SW480 (cell line): ENCODE measurements at regions not wholly inside any gene's neighbourhood (a gene's known extent, or its start where the extent isn't known, plus 50 kb on each side); places are given as distances from the start of the nearest gene placed in this dataset.
A peak's percentile ranks its signal among the peaks of the same experiment; 100 is the strongest.

Source experiments
- DNase-seq: peaks from one replicate; pipeline ENCODE4 v3.0.0-alpha.2; 2016; ENCODE audit warnings: low spot score

DNA sequence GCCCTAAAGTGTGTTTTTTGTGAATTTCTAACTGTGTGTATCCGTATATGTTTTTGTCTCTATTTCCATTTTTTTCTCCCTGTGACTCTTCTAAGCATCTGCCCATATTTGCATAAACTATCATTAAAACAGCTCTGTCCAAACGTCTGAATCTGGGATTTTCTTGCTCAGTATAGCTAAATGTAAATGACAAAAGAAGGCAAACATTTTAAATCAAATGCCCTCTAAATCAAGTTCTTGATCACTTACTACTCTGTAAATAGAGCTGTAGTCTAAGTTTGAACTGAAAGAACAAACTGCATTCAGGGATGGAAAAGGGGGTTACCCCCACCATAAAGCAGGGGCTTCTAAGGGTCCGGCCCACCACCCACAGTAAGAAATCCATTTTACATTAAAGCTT lies 432.0 kb upstream of the FAM241A start:
- no peak for DNase-seq

DNA sequence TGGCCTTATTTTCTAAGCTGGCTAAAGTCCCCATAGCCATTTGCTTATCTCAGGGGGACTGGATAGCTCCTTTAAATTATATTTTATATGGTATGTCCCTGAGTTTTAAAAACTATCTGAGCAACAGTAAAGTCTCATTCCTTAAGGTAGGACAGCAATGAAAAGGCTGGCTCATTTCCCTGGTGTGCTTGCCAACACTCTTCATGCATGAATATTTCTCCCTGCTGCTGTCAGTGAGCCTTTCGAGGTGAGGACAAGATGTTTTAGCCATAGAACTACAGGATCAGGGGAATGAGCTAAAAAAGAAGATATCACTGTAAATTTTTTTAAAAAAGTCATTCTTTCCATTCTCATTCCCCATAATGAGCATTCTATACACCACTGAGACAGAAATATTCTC lies 427.3 kb upstream of the FAM241A start:
- DNase-seq: no peak

DNA sequence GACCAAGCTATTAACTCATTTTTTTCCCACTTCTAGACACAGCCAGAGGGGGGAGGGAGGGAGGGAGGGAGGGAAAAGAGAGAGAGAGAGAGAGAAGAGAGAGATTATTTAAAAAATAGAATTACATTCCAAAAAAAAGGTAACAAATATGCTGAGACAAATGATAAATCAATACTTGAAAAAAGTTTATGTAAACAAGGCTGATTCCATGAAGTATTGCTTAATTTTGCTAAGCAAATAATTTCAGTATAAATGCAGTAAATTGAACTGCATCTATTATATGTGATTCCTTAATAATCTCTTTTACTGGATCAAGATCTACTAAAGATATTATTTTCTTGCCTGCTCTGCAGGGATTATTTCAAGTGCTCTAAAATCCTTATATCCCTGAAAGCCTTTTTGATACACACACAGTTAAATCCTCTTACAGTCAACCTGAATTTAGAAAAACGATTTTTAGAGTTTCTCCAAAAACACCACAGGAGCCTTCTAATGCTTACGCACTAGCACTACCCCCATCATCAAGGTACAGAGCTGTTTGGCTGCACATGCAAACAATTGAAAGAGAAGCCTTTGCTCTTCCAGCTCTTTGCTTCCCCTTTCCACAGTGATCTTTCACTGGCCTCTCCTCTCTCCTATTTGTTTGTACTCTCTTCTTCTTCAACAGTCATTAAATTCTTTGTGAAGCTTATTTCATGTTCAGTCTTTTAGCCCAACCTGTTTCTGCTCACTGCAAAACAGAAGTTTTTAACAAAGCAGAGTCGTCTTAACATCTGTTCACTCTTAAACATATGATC lies 426.3 kb upstream of the FAM241A start:
- no peak for DNase-seq

DNA sequence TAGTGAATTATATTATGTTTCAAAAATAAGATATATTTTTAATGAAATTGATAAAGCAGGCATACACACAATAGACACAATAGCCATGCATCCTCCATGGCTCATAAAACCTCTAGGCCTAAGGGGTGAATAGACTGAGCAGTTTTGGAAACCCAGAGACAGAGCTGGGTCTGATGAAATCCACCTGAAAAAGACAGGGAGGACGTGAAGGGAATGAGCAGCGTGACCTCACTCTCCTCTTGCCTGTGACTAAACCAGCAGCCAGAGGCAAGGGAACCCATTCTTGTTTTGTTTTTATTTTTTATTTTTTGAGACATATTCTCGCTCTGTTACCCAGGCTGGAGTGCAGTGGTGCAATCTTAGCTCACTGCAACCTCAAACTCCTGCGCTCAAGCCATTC lies 424.4 kb upstream of the FAM241A start:
- no peak for DNase-seq

DNA sequence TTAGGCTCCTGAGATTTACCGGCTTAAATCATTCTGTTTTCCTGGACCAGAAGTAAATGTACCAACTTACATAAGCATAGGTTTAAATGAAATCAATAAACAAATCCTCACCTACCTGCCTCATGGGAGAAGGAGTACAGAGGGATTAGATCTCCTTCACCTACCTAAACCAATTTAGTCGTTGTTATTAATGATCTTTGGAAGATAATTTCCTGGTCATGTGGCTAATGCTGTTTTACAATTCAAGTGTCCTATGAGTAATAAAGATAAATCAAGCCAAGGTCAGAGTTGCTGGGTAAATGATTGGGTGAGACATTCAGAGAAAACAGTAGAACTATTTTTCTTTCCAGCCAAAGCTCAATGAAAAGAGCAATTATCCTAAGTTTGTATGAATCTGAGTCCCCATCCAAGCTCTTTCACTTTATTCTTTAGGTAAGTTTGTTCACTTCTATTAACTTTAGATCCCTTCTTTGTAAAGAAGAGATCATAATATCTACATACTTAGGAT lies 423.0 kb upstream of the FAM241A start:
- DNase-seq: no peak

DNA sequence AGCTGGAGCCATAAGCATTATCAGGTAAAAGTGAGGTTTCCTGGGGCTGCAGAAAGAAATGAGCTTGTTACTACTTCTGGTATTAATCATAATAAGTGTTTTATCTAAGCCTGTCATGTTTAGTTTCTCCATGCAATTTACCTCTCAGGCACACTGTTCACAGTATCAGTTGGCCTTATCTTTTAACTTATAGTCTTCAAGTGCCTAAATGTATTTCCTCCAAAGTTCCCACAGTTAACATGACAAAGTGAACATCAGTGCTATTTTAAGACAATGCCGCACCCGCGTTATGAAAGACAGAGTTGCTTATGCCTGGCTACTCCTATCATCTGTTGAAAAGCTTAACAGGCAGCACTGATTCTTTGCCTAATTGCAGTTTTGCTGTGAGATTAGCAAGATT lies 408.7 kb upstream of the FAM241A start:
- DNase-seq: no peak

DNA sequence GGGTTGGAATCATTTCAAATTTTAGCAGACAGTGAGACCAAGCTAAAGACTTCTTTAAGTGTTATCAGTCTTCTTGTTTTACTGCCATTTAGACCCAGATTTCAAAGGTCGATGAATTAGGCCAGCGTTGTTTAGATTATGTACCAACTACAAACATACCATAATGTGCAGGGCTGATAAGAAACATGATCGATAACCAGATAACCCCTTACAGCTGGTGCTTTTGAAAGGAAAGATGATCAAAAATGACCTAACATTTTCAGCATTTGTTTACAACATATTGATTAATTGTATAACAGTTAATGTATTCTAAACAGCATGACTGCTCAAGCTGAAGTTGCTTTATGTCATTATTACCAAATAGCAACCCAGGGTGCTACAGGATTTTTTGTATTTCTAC lies 400.4 kb upstream of the FAM241A start:
- DNase-seq: no peak

DNA sequence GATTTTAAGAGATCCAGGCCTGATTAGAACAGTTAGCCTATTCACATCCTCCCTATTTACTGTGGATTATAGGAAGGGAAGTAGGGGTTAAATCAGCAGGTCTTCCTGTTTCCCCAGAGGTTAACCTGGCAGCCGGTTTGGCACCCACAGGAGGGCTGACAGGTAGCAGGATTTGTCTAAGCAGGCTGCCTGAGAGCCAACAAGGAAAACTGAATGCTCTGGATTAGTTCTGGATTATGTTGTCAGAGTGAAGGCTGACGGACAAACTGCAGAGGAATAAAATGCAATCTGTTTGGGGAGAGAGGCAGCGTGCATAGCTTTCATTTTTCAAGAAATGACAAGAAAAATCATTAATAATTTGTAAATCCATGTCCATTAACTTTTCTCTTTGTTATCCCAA lies 397.1 kb upstream of the FAM241A start:
- DNase-seq: no peak

DNA sequence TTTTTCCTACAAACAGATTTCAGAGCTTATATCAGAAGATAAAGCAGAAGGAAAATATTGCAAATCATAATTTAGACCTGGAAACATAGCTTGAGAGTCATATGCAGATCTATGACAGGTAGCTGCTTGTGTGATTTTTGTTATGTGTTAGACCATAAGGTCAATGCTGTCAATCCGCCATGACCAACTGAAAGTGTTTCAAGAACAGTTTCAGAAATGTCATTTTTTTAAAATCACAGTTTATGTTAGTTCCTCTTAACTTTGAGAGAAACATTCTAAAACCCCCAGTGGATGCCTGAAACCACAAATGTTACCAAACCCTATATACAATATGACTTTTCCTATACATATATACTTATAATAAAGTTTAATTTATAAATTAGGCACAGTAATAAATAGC lies 391.3 kb upstream of the FAM241A start:
- DNase-seq: no peak

DNA sequence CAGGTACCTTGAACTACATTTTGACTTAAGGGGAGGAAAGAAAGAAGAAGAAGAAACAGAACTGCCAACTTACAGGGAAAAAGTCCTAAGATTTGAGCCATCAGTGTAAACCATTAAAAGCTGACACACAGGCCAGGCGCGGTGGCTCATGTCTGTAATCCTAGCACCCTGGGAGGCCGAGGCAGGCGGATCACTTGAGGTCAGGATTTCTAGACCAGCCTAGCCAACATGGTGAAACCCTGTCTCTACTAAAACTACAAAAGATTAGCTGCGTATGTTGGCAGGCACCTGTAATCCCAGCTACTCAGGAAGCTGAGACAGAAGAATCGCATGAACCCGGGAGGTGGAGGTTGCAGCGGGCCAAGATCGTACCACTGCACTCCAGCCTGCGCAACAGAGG lies 389.7 kb upstream of the FAM241A start:
- no peak for DNase-seq

DNA sequence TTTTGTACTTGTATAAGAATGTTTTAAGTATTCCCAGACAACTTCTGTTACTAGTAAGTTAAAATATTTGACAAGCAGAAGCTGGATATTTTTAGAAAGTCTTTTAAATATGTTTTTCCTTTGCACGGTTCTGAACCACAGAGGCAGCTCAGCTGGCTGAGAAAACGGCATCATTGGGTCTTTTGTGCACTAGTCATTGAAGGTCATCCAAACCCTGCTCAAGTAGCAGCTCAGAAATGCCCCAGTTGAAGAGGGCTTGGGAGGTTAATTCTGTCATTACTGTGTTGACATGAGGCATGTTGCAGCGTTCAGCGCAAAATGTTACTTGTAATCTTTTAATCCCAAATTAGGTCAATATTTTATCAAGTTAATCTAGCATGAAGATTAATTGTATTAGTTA lies 383.7 kb upstream of the FAM241A start:
- DNase-seq: no peak

DNA sequence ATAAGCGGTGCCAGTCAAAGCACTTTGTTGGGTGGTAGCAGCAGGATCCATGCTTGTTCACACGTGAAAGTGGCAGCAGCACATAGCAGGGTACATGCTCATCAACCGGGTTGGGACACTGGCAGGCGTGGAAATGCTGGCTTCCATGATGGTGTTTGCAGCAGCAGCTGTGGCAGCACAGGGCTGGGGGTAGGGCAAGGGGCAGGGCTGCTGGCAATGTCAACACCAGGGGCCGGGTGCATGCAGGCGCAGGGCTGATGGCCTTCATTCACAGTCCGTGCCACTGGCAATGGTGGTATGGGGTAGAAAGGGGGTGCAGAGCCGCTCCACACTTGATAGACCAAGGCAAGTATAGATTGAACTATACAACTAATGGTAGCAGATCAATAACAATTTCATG lies 374.7 kb upstream of the FAM241A start:
- DNase-seq: no peak

DNA sequence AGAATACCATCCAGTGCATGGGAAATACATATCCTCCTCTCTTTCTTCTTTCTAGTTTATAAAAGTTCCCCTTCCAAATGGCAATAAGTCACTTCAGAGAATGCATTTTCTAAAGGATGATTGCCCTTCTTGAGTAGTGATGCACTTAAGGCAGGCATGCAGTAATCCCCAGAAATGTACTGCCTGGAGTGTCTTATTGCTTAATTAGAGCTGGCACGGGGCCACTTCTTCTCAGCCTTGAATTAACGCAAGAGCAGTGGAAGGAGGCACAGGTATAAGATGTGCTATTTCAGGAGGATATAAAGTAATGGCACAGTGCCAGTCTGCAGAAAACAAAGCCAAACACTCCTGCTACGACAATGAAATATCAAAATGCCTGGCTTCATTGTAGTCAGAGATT lies 371.4 kb upstream of the FAM241A start:
- no peak for DNase-seq

DNA sequence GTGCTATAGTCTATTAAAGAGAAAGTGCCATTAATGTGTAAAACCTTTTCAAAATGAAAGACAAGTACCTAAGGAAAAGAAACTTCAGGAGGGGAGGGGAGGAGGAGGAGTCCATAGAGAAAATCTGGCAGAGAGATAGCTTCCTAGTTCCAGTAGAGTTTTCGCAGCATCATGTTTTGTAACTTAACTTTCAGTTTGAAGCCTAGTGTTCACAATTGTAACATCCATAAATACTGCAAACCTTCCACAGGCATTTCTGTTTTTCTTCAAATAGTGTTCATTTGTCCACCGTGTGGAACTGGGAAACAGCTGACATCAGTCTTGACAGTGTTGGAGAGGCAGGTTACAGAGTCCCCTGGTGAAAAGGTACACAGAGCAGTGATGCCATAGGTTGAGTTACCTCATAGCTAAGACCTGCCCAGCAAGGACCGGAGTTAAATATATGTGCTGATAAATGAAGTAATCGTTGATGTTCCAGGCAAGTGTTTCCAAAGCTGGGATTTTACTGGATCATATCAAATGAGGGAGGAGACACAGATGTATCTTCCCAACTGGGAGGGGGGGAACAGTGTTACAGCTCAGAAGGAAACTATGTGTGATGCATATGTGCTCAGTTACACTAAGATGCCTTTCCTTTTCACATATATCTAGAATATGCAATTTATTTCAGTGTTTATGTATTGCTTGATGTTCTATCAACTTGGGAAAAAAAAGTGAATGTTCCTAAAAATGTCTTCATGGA lies 369.5 kb upstream of the FAM241A start:
- no peak for DNase-seq

DNA sequence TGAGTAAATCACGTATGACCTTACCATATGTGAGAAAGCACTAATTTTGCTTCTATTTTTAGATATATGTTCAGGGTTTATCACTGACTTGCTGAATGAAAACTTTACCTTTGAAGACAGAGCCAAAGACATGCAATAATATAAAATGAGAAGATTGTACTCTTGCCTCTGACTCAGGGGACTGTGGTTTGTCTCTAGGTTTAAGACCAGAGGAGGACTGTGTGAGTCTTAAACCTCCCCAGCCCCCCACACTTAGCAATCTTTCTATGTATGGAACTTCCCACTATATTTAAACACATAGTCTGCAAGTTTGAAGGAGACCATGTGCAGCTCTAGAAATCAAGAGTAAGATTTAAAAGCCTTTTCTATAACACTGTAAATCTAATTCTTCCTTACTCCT lies 368.7 kb upstream of the FAM241A start:
- no peak for DNase-seq

DNA sequence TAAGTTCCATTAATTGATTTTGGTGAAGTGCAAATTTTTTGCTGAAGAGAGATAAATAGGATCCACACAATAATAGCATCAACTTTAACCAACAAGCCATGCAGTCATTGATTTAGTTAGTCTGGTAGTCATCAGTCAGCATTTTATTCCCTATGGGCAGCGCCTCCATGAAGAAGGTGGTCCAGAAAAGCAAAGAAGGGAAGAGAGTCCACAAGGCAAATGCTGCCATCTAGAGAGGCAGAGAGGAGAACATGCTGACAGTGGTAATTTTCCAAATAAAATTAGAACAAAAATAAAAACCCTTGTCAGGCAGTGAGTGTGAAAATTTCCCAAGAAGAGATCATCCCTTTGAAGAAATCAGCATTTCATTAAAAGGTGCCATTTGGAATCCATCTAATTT lies 366.7 kb upstream of the FAM241A start:
- DNase-seq: no peak

DNA sequence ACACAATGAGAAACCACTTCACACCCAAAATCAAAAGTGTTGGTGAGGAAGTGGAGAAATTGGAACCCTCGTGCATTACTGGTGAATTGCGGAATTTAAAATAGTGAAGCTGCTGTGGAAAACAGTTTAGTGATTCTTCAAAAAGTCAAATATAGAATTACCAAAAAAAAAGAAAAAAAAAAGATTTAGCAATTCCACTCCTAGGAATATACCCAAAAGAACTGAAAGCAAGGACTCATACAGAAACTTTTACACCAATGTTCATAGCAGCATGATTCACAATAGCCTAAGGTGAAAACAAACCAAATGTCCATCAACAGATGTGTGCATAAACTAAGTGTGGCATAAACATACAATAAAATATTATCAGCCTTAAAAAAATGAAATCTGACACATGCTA lies 364.3 kb upstream of the FAM241A start:
- DNase-seq: no peak

DNA sequence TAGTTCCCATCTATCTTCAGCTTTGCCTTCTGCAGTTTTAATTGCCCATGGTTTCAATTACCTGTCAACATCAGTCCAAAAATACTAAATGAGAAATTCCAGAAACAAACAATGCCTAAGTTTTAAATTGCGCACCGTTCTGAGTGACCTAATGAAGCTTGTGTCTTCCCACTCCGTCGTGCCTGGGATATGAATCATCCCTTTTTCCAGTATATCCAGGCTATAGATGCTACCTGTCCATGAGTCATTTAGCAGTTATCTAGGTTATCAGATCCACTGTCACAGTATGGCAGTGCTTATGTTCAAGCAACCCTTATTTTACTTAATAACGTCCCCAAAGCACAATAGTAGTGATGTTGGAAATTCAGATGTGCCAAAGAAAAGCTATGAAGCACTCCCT lies 363.6 kb upstream of the FAM241A start:
- peak; percentile 80 for DNase-seq

DNA sequence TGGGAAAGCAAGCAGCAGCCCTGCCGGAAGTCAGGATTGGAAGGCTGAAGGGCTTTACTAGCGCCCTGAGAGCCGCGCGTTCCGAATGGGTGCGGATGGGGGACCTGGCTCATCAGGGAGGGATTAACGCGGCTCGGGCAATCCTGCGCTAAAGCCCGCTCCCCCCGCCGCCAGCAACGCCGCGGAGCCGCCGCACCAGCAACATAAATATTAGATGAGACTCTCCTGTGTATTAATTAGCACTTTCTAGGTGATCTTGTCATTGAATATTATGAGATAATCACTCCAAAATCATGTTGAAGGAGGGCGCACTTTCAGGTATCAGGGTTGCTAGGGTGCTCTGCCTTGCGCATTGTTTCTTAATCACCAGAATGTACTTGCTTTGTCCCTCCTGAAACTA lies 357.2 kb upstream of the FAM241A start:
- DNase-seq: no peak

DNA sequence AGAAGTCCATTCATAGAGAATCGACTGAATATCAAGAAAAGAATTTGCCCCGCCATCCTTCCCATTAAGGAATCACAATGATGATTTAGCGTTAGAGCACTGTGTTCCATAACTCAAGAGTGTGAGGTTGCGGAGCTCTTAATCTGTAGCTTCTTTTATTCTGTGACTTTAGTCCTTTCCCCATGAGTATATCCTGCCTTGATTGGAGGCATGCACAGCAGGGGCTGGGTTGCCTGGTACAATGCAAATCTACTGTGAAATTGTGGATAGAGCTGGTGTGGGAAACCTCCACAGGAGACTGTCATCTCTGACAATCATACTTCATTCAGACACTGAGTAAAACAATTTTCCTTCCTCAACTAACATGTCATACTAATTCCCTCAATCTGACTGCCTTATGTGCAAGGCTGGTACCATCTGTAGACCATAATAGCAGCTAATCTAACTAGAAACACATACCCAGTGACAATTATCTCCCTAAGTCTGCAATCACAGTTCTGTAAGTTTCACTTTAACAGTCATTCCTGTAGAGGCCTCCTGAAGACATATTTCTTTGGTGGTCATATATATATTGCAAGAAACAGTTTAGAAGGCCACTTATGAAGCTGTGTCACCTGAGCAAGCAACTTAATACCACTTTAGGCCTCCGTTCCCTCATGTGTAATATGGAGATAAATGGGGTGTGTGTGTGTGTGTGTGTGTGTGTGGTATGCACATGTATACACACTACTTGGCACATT lies 355.2 kb upstream of the FAM241A start:
- DNase-seq: no peak

DNA sequence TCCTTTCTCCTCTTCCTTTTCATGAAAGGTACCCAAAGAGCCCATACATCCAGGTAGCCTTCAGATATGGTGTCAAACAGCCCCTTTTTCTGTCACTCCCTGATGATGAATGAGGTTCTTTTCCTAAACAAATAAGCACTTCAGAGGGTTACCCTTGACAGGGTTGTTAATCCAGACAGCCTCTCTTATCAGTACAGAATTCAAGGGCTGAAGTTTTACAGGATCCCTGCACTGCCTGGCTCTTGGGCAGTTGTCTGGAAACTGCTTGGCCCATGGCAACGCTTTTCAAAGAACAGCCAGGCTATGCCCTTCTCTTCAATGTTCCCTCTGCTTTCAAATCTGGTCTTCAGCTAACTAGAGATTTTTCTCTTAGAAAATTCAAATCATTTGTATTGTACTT lies 352.6 kb upstream of the FAM241A start:
- no peak for DNase-seq

DNA sequence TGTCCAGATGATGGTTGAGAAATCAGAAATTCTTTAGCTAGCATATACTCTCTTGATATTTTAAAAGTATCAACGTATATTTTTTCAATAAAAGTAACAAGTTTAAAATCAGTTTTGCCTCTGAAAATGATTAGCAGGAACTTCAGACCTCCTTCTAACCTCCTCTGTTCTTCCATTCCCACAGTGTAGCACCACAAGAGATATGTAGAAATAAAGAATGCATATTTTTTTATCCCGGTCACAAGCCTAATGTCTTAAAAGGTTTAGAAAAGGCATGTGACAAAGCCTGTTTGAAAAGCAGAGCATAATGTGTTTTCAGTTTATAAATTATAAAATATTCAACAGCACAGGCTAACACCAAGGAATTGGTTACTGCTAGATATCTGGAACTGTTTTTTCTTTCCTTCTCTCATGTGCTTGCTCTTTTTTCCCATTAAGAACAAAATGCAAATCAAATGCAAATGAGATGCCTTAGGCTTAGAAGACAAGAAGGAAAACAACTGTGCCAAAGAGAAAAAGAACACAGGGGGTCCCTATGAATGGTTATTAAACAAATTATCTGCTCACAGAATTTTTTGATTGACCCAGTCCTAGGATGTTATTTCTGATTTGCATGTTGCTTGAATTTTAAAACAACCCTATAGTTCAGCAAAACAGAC lies 351.7 kb upstream of the FAM241A start:
- no peak for DNase-seq
